HepG2 (cell line): ENCODE measurements at regions not wholly inside any gene's neighbourhood (a gene's known extent, or its start where the extent isn't known, plus 50 kb on each side); places are given as distances from the start of the nearest gene placed in this dataset.
A peak's percentile ranks its signal among the peaks of the same experiment; 100 is the strongest.

Source experiments
- ATF5 ChIP-seq: sonication (generic); formaldehyde crosslinking; IDR thresholded peaks from 2 replicates; pipeline ENCODE4 v1.4.0; 2020; ENCODE audit warnings: mild to moderate bottlenecking, low read depth, missing genetic modification reagents
- EZH2 ChIP-seq: conservative IDR thresholded peaks from 2 replicates; pipeline ENCODE4 v1.6.1; 2012; ENCODE audit warnings: mild to moderate bottlenecking, low read depth, low read length, moderate library complexity
- HNF4G ChIP-seq, 2 experiments: sonication (generic) in 1 of 2; formaldehyde crosslinking in 1 of 2; IDR thresholded peaks; 2 replicates each; pipeline versions ENCODE4 v1.4.0 to v1.6.1; 2011 to 2020; ENCODE audit warnings: borderline replicate concordance in 2 of 2, low read depth in 2 of 2, mild to moderate bottlenecking in 2 of 2, low read length in 1 of 2, missing genetic modification reagents in 1 of 2, moderate library complexity in 1 of 2
- MLX ChIP-seq: IDR thresholded peaks from 2 replicates; pipeline ENCODE4 v1.6.1; 2016
- PRPF4 ChIP-seq: fragments of 200-400 bp; formaldehyde crosslinking; IDR thresholded peaks from 2 replicates; pipeline ENCODE4 v1.6.1; 2016; ENCODE audit warnings: low read length, low read depth; ENCODE audit not compliant: poor library complexity, severe bottlenecking
- RNF219 ChIP-seq: sonication (generic); formaldehyde crosslinking; IDR thresholded peaks from 2 replicates; pipeline ENCODE4 v1.5.0; 2020; ENCODE audit warnings: mild to moderate bottlenecking, missing genetic modification reagents
- STAT5B ChIP-seq: sonication (generic); formaldehyde crosslinking; IDR thresholded peaks from 2 replicates; pipeline ENCODE4 v1.4.0; 2020; ENCODE audit warnings: missing genetic modification reagents
- ZBTB4 ChIP-seq: sonication (generic); formaldehyde crosslinking; IDR thresholded peaks from 2 replicates; pipeline ENCODE4 v1.4.0; 2020; ENCODE audit warnings: missing genetic modification reagents, mild to moderate bottlenecking, borderline replicate concordance
- TF ChIP-seq, protein P1 (sequence below): sonication (generic); formaldehyde crosslinking; IDR thresholded peaks from 2 replicates; pipeline ENCODE4 v1.8.0; 2022; ENCODE audit warnings: mild to moderate bottlenecking, missing genetic modification reagents, moderate library complexity

- TF ChIP-seq RNF219 (CRISPR knock-in tag) (no peak), ATF5 (no peak), STAT5B (no peak), HNF4G (IDR thresholded peaks at IDR 0.05; ENCODE audit: borderline replicate concordance, low read depth, low read length) (peak; percentile 48; the same call in 1 of the 2 replicates), HNF4G (CRISPR knock-in tag; IDR thresholded peaks at IDR 0.05; ENCODE audit: borderline replicate concordance, low read depth) (no peak), ZBTB4 (CRISPR knock-in tag) (no peak), PRPF4 (no peak), EZH2 (no peak), MLX (CRISPR knock-in tag) (no peak)
- TF ChIP-seq, protein P1, sequence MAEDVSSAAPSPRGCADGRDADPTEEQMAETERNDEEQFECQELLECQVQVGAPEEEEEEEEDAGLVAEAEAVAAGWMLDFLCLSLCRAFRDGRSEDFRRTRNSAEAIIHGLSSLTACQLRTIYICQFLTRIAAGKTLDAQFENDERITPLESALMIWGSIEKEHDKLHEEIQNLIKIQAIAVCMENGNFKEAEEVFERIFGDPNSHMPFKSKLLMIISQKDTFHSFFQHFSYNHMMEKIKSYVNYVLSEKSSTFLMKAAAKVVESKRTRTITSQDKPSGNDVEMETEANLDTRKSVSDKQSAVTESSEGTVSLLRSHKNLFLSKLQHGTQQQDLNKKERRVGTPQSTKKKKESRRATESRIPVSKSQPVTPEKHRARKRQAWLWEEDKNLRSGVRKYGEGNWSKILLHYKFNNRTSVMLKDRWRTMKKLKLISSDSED (CRISPR knock-in tag): no peak
These were observed 298.4 kb downstream of the XPNPEP1 start (continued) for GRCh38 chr10:109624939-109625338.
